ENCODE measurements at regions not wholly inside any gene's neighbourhood (a gene's known extent, or its start where the extent isn't known, plus 50 kb on each side); places are given as distances from the start of the nearest gene placed in this dataset.

GRCh38 chr13:62125451-62125850 is 709.8 kb upstream of the PCDH20 start:
- TF ChIP-seq ZNF565 (CRISPR knock-in tag; conservative IDR thresholded peaks at IDR 0.05; ENCODE audit: low read depth) (no peak), TOX (CRISPR knock-in tag; IDR thresholded peaks at IDR 0.05; ENCODE audit: borderline replicate concordance) (no peak), OSR1 (CRISPR knock-in tag; IDR thresholded peaks at IDR 0.05) (no peak), GLIS3 (CRISPR knock-in tag; IDR thresholded peaks at IDR 0.05) (no peak), ZC3H10 (CRISPR knock-in tag; IDR thresholded peaks at IDR 0.05) (no peak), SNAI2 (CRISPR knock-in tag; IDR thresholded peaks at IDR 0.05) (no peak), ZFP3 (CRISPR knock-in tag; IDR thresholded peaks at IDR 0.05) (no peak), CSDC2 (CRISPR knock-in tag; IDR thresholded peaks at IDR 0.05) (no peak), ZNF70 (CRISPR knock-in tag; IDR thresholded peaks at IDR 0.05) (no peak), CREB5 (CRISPR knock-in tag; IDR thresholded peaks at IDR 0.05; ENCODE audit: low read depth) (no peak), TCF4 (CRISPR knock-in tag; IDR thresholded peaks at IDR 0.05; ENCODE audit: borderline replicate concordance) (no peak)
- TF ChIP-seq, protein P1, sequence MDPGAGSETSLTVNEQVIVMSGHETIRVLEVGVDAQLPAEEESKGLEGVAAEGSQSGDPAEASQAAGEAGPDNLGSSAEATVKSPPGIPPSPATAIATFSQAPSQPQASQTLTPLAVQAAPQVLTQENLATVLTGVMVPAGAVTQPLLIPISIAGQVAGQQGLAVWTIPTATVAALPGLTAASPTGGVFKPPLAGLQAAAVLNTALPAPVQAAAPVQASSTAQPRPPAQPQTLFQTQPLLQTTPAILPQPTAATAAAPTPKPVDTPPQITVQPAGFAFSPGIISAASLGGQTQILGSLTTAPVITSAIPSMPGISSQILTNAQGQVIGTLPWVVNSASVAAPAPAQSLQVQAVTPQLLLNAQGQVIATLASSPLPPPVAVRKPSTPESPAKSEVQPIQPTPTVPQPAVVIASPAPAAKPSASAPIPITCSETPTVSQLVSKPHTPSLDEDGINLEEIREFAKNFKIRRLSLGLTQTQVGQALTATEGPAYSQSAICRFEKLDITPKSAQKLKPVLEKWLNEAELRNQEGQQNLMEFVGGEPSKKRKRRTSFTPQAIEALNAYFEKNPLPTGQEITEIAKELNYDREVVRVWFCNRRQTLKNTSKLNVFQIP (CRISPR knock-in tag; IDR thresholded peaks at IDR 0.05; ENCODE audit: borderline replicate concordance, low read depth), result no peak
- TF ChIP-seq, protein P2, sequence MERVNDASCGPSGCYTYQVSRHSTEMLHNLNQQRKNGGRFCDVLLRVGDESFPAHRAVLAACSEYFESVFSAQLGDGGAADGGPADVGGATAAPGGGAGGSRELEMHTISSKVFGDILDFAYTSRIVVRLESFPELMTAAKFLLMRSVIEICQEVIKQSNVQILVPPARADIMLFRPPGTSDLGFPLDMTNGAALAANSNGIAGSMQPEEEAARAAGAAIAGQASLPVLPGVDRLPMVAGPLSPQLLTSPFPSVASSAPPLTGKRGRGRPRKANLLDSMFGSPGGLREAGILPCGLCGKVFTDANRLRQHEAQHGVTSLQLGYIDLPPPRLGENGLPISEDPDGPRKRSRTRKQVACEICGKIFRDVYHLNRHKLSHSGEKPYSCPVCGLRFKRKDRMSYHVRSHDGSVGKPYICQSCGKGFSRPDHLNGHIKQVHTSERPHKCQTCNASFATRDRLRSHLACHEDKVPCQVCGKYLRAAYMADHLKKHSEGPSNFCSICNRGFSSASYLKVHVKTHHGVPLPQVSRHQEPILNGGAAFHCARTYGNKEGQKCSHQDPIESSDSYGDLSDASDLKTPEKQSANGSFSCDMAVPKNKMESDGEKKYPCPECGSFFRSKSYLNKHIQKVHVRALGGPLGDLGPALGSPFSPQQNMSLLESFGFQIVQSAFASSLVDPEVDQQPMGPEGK (CRISPR knock-in tag; IDR thresholded peaks at IDR 0.05; ENCODE audit: borderline replicate concordance), result no peak
